Activated CD8-positive, alpha-beta memory T cell treated with anti-CD3 and anti-CD28 coated beads for 1 hour (primary cell): ENCODE measurements at regions not wholly inside any gene's neighbourhood (a gene's known extent, or its start where the extent isn't known, plus 50 kb on each side); places are given as distances from the start of the nearest gene placed in this dataset.

ENCODE experiments used
- DNase-seq, 2 donors: peaks; one replicate each; pipeline ENCODE4 v3.0.0-alpha.2; 2020; ENCODE audit warnings: low read depth in 1 of 2; ENCODE audit errors: extremely low read depth in 1 of 2

DNA sequence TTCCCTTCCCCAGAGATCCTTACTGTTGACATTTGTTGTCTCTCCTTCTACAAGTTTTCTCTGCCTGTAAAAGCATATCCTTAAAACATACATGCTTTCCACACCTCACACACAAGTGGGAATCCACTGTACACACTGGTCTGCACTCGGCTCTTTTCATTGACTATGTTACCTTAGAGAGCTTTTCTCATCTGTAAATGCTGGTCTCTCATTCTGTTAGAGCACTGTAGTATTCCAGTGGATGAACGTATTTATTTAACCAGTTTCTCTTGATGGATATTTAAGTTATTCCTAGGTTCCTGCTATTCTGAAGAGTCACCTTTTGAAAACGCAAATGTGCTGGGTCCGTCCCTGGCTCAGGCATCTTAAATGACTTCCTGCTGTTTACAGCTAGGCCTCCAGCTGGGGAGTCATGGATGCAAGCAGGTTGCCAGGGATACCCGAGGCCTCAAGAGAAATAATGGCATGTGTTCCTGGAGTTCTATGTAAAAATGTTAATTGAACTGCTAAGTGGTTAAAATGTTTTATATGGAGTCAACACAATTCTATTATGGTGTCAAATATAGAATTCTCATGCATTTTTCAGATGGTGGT, 61.1 kb upstream of the TGM3 start:
- no peak for DNase-seq

DNA sequence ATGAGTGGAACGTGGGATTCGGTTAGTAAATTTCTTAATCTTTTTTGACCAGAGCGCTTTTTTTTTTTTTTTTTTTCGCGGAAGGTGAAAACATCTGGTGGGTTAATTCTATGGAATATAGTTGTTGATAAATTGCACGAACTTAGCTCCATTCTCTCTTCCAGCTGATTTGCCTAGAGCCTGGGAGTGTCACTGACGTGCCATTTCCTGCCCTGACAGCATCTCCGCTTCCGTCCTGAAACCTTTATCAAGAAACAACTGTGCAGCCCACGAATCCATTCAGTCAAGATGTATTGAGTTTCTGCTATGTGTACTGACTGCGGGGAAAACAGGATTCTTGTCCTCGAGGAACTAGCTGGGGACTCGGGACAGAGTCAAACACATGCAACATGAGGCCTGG, 59.5 kb upstream of the TGM3 start:
- no peak for DNase-seq

DNA sequence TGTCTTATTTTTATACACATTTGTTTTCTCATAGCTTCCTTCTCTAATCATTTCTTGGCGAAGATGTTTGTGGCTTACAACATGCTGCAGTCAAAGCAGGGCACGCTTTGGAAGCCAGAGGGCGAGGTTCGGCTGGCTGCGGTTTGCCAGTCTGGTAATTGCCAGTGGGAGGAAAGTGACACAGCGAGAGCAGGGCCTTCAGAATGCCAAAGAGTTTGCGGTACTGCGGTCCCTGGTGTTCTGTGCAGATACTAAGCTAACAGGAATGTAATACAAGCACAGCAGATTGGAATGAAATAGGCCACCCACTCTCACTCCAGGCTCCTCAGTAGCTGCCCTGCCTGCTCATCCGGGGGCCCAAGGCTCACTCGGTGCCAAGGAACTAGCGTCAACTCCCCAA, 58.7 kb upstream of the TGM3 start:
- DNase-seq: no peak

DNA sequence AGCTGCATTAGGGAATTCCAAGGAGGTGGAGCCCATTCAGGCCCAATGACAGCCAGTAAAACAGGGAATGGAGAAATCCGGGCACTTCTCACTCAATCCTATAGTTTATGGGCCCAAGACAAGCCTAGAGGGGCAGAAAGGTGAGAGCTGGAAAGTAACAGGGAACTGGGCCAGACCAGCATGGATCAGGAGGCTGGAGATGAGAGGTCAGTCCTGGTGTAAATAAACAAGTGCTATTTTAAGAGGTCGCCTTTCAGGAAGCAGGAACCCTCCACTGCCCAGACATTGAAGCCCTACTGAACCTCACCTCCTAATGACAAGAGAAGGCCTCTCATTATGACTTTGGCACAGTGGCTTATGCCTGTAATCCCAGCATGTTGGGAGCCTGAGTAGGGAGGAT, 57.2 kb upstream of the TGM3 start:
- no peak for DNase-seq

GRCh38 chr20:2240835-2241234, 55.0 kb upstream of the TGM3 start:
- DNase-seq: no peak

DNA sequence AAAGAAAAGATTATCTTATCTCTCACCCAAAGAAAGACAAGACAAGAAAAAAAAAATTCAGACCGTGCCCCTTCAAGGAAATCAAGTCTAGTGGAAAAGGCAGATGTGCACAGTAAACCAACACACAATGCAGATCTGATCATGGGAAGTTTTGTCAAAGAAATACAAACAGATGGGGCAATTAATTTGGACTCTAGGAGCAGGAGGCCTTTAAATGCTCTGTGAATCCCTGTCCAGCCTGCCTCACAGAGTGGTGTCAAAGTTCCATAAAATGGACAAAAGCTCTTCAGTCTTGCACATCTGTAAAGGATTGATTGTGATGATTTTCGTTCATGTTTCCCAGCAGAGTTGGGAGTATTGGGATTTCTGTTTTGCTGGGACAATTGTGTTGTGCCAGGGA, 53.1 kb upstream of the TGM3 start:
- no peak for DNase-seq

DNA sequence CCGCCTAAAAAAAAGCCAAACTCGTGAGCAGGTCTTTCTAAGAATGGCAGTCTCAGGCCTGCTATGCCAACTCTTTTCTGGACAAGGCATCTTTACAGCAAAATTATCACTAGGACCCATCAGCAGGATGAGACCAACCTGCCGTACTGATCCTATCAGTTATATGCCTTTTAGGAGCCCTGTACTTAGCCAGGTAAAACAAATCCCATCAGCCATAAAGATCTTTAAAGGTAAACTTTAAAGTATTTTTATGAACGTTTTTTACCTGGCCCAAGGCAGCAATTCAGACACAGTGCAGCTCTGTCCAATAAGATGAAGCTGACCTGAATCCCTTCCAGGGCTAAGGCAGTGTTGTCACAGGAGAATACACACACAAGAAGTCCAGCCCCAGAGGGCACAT, 51.3 kb upstream of the TGM3 start:
- no peak for DNase-seq

DNA sequence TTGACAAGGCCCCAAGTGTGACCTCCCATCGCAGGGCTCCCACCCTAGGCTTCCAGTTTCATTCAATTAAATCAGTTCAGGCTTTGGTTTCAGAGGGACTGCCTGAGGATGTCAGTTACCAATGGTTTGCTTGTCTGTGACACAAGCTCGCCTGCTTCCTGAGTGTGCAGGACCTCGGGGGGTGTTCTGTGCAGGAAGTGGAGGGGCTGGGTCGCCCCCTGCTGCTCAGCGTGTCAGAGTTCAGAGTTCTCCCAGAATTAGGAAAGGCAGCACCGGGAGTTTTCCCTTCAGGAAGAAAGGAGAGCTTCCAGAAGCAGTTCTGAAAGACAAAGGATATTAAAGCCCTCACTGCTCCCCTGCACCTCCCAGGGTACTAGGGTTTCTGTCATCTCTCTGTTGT, 50.8 kb upstream of the TGM3 start:
- no peak for DNase-seq

GRCh38 chr20:2245637-2246036, 50.2 kb upstream of the TGM3 start:
- DNase-seq: no peak
